ENCODE measurements at regions not wholly inside any gene's neighbourhood (a gene's known extent, or its start where the extent isn't known, plus 50 kb on each side); places are given as distances from the start of the nearest gene placed in this dataset.

DNA sequence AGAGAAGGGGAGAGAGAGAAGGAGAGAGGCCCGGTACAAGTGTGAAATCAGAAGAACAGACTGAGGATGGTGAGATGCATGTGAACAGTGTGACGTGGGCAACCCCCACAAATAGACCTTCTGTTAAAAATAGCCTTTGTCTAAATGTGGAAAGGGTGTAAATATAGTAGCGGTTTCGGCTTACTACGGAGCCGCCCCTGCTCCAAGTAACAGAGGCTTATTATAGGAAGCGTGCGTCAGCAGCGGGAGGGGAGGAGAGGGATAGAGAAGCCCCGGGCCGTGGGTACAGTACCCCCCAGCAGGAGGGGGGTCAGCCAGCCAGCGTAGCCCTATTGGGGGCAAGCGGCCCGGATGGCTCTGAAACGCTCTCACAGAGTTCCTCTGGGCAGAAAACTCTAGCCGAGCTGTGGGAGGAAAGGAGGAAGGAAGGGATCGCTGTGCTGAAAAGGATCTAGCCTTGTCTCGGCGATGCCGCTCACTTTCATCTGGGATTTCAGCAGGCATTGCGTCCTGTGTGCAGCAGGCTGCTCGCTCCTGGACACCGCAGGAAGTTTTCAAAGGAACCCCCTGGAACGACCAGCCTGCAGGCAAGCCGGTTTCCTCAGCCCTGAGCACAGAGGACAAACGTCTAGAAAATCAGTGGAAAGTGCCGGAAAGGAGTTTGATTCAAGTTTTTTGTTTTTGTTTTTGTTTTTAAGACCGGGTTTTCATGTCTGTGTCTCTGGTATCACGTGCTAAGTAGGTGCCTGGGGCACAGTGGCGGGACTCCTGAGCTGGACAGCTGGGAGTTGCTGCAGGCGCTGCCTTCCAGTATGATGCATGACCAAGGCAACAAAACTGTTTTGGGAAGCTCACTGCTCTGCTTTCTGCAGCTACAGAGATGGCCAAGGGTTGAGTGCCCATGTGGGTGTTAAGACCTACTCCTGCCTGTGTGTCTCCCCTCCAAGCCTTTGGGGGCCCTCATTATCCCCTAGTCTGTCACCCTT is 146.6 kb downstream of the SEC61B start:
- Histone ChIP-seq H3K27ac (ENCODE audit: low read depth, low read length, poor library complexity, severe bottlenecking) (no peak overlapping the region), H4K20me1 (ENCODE audit: insufficient read depth, low read length) (no peaks in the 10 kb centered on the region), H3K9me2 (ENCODE audit: insufficient read depth, low read length) (no peaks in the 10 kb centered on the region), H3K4me2 (ENCODE audit: low read length) (no peak overlapping the region), H2AFZ (ENCODE audit: low read length) (no peak overlapping the region), H3K36me3 (ENCODE audit: insufficient read depth, low read length) (no peaks in the 10 kb centered on the region), H3K4me1 (ENCODE audit: insufficient read depth, low read length, poor library complexity, severe bottlenecking) (no peaks in the 10 kb centered on the region), H3K4me3 (ENCODE audit: low read depth, low read length, poor library complexity, severe bottlenecking) (no peak overlapping the region), H3K79me2 (ENCODE audit: insufficient read depth, low read depth, low read length) (no peaks in the 10 kb centered on the region), H3K9me3 (ENCODE audit: low read length) (no peaks in the 10 kb centered on the region)
- intact Hi-C loops (cut with micrococcal nuclease; ENCODE audit: unreplicated experiment), result no loop called here
- no peak for DNase-seq (ENCODE audit: low spot score)
- CTCF ChIA-PET (ENCODE audit: unreplicated experiment), result no interaction called here
- no TSS peak for BruUV-seq (replicated peaks)
- POLR2A ChIA-PET, result no interaction called here
- TF ChIP-seq, protein P1, sequence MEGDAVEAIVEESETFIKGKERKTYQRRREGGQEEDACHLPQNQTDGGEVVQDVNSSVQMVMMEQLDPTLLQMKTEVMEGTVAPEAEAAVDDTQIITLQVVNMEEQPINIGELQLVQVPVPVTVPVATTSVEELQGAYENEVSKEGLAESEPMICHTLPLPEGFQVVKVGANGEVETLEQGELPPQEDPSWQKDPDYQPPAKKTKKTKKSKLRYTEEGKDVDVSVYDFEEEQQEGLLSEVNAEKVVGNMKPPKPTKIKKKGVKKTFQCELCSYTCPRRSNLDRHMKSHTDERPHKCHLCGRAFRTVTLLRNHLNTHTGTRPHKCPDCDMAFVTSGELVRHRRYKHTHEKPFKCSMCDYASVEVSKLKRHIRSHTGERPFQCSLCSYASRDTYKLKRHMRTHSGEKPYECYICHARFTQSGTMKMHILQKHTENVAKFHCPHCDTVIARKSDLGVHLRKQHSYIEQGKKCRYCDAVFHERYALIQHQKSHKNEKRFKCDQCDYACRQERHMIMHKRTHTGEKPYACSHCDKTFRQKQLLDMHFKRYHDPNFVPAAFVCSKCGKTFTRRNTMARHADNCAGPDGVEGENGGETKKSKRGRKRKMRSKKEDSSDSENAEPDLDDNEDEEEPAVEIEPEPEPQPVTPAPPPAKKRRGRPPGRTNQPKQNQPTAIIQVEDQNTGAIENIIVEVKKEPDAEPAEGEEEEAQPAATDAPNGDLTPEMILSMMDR (conservative IDR thresholded peaks at IDR 0.05; ENCODE audit: low read length), result no peak
- no peak for TF ChIP-seq EZH2phosphoT487 (IDR thresholded peaks at IDR 0.05; ENCODE audit: borderline replicate concordance, low read depth, low read length)

DNA sequence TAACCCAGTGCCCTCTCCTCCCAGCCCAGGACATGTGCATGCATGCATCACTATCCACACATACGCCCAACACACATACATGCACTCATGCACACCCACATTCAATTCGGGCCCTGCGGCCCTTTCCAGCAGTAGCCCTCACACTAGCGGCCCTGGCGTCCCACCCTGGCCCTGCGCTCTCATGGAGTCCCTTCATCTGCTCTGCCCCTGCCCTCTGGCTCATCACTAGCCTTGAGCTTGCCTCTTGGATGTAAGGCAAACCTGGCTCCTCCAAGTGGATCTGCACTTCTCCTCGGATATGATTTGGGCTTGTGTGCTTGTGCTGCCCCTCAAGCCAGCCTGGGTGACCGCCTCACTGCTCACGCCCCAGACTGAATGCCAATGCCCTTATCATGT is 147.2 kb downstream of the SEC61B start:
- BruUV-seq (replicated peaks), result no TSS peak
- CTCF ChIA-PET (ENCODE audit: unreplicated experiment), result no interaction called here
- H3K4me1 ChIP-seq (ENCODE audit: insufficient read depth, low read length, poor library complexity, severe bottlenecking), result no peaks in the 10 kb centered on the region
- no peaks in the 10 kb centered on the region for H3K9me3 ChIP-seq (ENCODE audit: low read length)
- H3K27ac ChIP-seq (ENCODE audit: low read depth, low read length, poor library complexity, severe bottlenecking), result no peak overlapping the region
- no peaks in the 10 kb centered on the region for H3K9me2 ChIP-seq (ENCODE audit: insufficient read depth, low read length)
- no peaks in the 10 kb centered on the region for H3K79me2 ChIP-seq (ENCODE audit: insufficient read depth, low read depth, low read length)
- H2AFZ ChIP-seq (ENCODE audit: low read length), result no peak overlapping the region
- H4K20me1 ChIP-seq (ENCODE audit: insufficient read depth, low read length), result no peaks in the 10 kb centered on the region
- intact Hi-C loops (cut with micrococcal nuclease; ENCODE audit: unreplicated experiment), result no loop called here
- no peaks in the 10 kb centered on the region for H3K36me3 ChIP-seq (ENCODE audit: insufficient read depth, low read length)
- DNase-seq (ENCODE audit: low spot score), result no peak
- POLR2A ChIA-PET, result no interaction called here
- H3K4me3 ChIP-seq (ENCODE audit: low read depth, low read length, poor library complexity, severe bottlenecking), result no peak overlapping the region
- no peak overlapping the region for H3K4me2 ChIP-seq (ENCODE audit: low read length)
- TF ChIP-seq, protein P1 (conservative IDR thresholded peaks at IDR 0.05; ENCODE audit: low read length), result no peak
- TF ChIP-seq EZH2phosphoT487 (IDR thresholded peaks at IDR 0.05; ENCODE audit: borderline replicate concordance, low read depth, low read length), result no peak

DNA sequence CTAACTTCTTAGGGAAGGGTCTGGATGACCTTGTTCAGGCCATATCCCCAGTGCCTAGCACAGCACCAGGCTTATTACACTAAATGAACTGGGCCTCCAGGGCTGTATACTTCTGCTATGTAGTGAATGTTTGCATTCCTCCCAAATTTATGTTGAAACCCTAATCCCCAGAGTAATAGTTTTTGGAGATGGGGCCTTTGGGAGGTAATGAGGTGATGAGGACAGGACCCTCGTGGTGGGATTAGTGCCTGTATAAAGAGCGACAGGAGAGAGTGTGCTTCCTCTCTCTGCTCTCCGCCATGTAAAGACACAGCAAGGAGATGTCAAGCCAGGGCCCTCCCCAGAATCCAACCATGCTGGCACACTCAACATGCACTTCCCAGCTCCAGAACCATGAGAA is 148.3 kb downstream of the SEC61B start:
- POLR2A ChIA-PET, result no interaction called here
- H2AFZ ChIP-seq (ENCODE audit: low read length), result no peak overlapping the region

More for the DNA sequence above, 148.3 kb downstream of the SEC61B start:
- CTCF ChIA-PET (ENCODE audit: unreplicated experiment), result no interaction called here
- H3K36me3 ChIP-seq (ENCODE audit: insufficient read depth, low read length), result no peaks in the 10 kb centered on the region
- no peaks in the 10 kb centered on the region for H3K9me2 ChIP-seq (ENCODE audit: insufficient read depth, low read length)
- BruUV-seq (replicated peaks), result no TSS peak
- no peak overlapping the region for H3K27ac ChIP-seq (ENCODE audit: low read depth, low read length, poor library complexity, severe bottlenecking)
- H3K4me2 ChIP-seq (ENCODE audit: low read length), result no peak overlapping the region
- intact Hi-C loops (cut with micrococcal nuclease; ENCODE audit: unreplicated experiment), result no loop called here
- TF ChIP-seq EZH2phosphoT487 (IDR thresholded peaks at IDR 0.05; ENCODE audit: borderline replicate concordance, low read depth, low read length), result no peak
- TF ChIP-seq, protein P1 (conservative IDR thresholded peaks at IDR 0.05; ENCODE audit: low read length), result no peak
- H3K79me2 ChIP-seq (ENCODE audit: insufficient read depth, low read depth, low read length), result no peaks in the 10 kb centered on the region
- H4K20me1 ChIP-seq (ENCODE audit: insufficient read depth, low read length), result no peaks in the 10 kb centered on the region
- no peaks in the 10 kb centered on the region for H3K4me1 ChIP-seq (ENCODE audit: insufficient read depth, low read length, poor library complexity, severe bottlenecking)
- no peaks in the 10 kb centered on the region for H3K9me3 ChIP-seq (ENCODE audit: low read length)
- H3K4me3 ChIP-seq (ENCODE audit: low read depth, low read length, poor library complexity, severe bottlenecking), result no peak overlapping the region
- DNase-seq (ENCODE audit: low spot score), result no peak
